HUDEP-2 (cell line): ENCODE measurements at regions not wholly inside any gene's neighbourhood (a gene's known extent, or its start where the extent isn't known, plus 50 kb on each side); places are given as distances from the start of the nearest gene placed in this dataset.

Source experiments
- DNase-seq, 76 experiments: peaks; one replicate each; lab custom pipeline; 2025; ENCODE audit not compliant: unreplicated experiment in 76 of 76; lab: John Stamatoyannopoulos, UW

DNA sequence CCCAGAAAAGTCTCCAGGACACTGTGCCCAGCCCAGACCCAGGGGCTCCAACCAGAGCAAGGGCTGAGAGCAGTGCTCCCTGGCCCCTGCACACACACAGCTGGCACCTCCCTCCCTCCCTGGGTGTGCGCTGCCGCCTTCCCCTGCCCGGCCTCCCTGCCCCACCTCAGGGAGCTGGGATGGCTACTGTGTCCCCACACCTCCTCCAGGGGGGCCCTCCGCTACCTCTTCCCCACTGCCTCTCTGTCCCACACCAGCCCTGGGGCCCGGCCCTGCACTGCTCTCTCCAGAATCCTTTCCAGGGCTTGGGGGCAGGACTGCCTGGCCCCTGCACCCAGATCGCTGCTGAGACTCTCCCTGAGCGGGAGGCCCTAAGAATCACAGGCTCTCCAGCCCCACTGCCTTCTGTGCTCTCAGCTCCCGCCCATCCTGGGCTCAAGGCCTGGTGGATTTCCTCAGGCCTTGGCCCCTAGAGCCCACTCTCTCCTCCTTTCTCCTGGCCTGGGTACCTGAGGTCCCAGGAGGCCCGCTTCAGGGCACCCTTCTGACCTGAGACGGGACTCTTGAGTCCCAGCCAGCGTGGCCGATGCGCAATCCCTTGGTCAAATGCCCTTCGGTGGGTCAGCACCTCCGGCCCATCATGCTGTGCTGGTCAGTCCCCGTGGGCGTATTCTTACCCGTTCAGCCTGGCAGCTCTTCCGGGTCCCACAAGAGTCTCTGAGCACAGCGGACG is 276.8 kb upstream of the HDAC4 start:
- DNase-seq: no peak

GRCh38 chr2:239676716-239677452 is 276.1 kb upstream of the HDAC4 start:
- no peak for DNase-seq

DNA sequence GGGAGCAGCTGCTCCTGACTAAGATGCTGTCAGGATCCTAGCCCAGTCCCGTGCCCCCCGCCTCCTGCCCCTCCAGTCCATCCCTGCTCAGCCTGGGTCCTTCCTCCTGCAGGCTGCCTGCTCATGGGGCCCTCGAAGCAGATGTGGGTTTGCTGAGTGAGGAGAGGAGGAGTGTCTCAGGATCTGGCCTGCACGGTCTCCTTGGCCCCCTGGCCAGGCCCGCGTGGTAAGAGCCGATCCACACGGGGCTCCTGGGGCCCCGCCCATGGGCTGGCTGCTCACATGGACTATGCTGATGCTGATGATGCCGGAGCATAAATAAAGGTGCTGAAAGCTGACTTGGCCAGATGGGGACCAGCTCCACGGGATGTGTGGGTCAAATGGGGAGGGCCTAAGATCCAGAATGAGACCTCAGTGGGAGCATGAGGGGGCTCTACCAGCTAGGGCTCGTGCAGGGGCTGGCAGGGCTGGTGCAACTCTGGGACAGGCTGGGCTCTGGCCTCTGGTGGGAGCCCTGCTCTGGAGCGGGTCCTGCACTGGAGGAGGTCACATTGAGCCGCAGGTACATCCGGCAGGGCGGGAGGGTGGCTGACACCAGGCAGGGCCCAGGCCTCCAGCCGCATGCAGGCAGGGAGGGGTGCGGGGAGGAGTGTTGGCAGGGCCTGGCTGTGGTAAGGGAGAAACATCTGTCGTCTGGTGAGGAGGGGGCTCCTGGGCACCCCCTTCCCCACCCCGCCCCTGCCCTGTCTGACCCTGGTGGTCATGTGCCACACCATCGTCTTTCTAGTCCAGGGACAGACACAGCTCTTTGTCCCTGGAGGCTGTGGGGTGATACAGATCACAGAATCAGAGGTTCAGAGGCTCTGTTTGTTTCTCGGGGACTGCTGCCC is 275.3 kb upstream of the HDAC4 start:
- DNase-seq: no peak

GRCh38 chr2:239674981-239675825 is 274.4 kb upstream of the HDAC4 start:
- DNase-seq: no peak

GRCh38 chr2:239674101-239674980 is 273.5 kb upstream of the HDAC4 start:
- DNase-seq: no peak

GRCh38 chr2:239673641-239674040 is 272.8 kb upstream of the HDAC4 start:
- no peak for DNase-seq

- no peak for DNase-seq
Measured at GRCh38 chr2:239671916-239672849, 271.4 kb upstream of the HDAC4 start.

GRCh38 chr2:239671471-239671870 is 270.7 kb upstream of the HDAC4 start:
- DNase-seq: no peak

- no peak for DNase-seq
Measured at GRCh38 chr2:239670463-239671120, 269.8 kb upstream of the HDAC4 start.

- no peak for DNase-seq
Measured at GRCh38 chr2:239669899-239670460, 269.2 kb upstream of the HDAC4 start.

DNA sequence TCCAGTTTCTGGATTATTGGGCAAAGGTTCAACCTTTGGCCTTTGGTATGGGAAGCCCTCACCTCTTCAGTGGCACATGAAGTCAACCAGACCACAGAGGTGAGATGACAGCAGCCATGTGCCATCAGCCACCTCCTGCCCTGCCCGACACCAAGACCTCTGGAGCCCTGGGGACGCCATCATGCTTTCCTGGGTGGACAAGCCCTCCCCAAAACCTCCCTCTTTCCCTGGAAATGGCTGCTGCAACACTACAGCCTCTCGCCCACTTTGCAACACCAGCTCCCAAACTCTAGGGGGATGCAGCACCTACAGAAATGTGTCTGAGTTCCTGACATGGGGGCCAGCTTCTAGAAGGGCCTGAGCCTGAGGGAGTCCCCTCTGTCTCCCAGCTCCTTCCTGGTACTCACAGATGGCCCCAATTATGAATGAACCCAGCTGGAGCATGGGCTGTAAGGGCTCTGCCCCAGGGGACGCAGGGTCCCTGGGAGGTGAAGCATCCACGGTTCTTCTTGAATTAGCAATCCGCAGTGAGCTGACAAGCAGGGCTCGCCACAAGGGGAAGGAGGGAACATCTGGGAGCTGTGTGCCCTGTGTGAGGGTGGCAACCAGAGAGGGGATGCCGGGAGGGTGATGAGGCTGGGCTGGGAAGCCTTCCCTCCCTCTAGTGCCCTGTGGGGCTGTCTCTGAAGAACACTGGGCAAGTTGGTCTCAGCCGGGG is 268.5 kb upstream of the HDAC4 start:
- no peak for DNase-seq

GRCh38 chr2:239668651-239669050 is 267.8 kb upstream of the HDAC4 start:
- no peak for DNase-seq

GRCh38 chr2:239668042-239668441 is 267.2 kb upstream of the HDAC4 start:
- DNase-seq: no peak

- no peak for DNase-seq
Measured at GRCh38 chr2:239667431-239667985, 266.7 kb upstream of the HDAC4 start.

DNA sequence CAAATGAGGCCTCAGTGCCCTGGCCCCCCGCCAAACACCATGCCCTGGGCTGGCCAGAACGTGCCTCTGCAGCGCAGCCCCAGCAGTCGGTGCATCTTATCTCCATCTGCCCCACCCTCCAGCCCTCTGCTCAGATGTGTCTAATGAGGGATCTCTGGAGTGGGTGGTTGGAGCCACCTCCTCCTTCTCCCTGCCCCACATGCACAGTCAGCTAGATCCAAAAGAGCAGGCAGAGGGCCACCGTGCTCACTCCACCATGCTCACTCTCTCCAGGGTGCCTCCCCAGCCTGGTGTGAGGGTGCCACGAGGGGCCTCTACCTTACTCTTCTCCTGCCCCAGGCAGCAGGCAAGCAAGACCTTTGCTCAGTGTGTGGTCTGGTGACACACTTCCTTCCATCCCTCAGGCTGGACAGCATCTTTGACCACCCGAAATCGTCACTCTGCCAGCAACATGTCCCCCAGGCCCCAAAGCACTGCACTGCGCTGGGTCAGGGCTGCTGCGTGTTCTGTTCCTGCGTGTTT is 266.1 kb upstream of the HDAC4 start:
- DNase-seq: peak in 51 of 76 experiments; percentile 4 to 65 (median 33)
